WTC11 (cell line): ENCODE measurements at regions not wholly inside any gene's neighbourhood (a gene's known extent, or its start where the extent isn't known, plus 50 kb on each side); places are given as distances from the start of the nearest gene placed in this dataset.

Source experiments
- ATAC-seq: fragments of 200-7000 bp; cut with Tn5 transposase; 2 replicates; pipeline ENCODE4 v1.10.0; 2021; ENCODE audit warnings: mild to moderate bottlenecking, moderate library complexity
- CTCF ChIA-PET: fragments of 300-600 bp; sonication (Branson Sonifier 250); formaldehyde crosslinking; loops from one replicate; lab custom pipeline; 2021; ENCODE audit warnings: antibody characterized with exemption; lab: Charles Lee
- POLR2A ChIA-PET: fragments of 350-600 bp; sonication (Branson Sonifier 250); formaldehyde crosslinking; loops from one replicate; lab custom pipeline; 2021; ENCODE audit warnings: antibody characterized with exemption; lab: Charles Lee
- DNase-seq: peaks from one replicate; pipeline ENCODE4 v3.0.0; 2021; ENCODE audit warnings: low spot score
- H3K27ac Mint-ChIP-seq: 2 replicates; pipeline ENCODE4 v1.8.0; 2021; ENCODE audit warnings: mixed read lengths
- H3K27me3 Mint-ChIP-seq: 2 replicates; pipeline ENCODE4 v1.8.0; 2021; ENCODE audit warnings: low read depth, mild to moderate bottlenecking, moderate library complexity, mixed read lengths
- H3K36me3 Mint-ChIP-seq: 2 replicates; pipeline ENCODE4 v1.8.0; 2021; ENCODE audit warnings: mixed read lengths
- H3K4me1 Mint-ChIP-seq: 2 replicates; pipeline ENCODE4 v1.8.0; 2022; ENCODE audit warnings: mixed read lengths
- H3K4me3 Mint-ChIP-seq: 2 replicates; pipeline ENCODE4 v1.8.0; 2021; ENCODE audit warnings: mild to moderate bottlenecking, moderate library complexity, mixed read lengths
- H3K9me3 Mint-ChIP-seq: 2 replicates; pipeline ENCODE4 v1.8.0; 2021; ENCODE audit warnings: mixed read lengths
- ELF4 ChIP-seq: sonication (generic); formaldehyde crosslinking; IDR thresholded peaks from 2 replicates; pipeline ENCODE4 v1.8.1; 2022; ENCODE audit warnings: low read depth, mild to moderate bottlenecking, moderate library complexity, missing genetic modification reagents
- EMX1 ChIP-seq: fragments of 250-450 bp; sonication (Bioruptor Pico); IDR thresholded peaks from 2 replicates; pipeline ENCODE4 v1.8.0; 2021; ENCODE audit warnings: mild to moderate bottlenecking
- ETV6 ChIP-seq: sonication (generic); formaldehyde crosslinking; IDR thresholded peaks from 2 replicates; pipeline ENCODE4 v1.8.1; 2022; ENCODE audit warnings: mild to moderate bottlenecking, missing genetic modification reagents
- HMGA2 ChIP-seq: fragments of 250-450 bp; sonication (Bioruptor Pico); IDR thresholded peaks from 2 replicates; pipeline ENCODE4 v1.4.0; 2021; ENCODE audit warnings: mild to moderate bottlenecking, moderate library complexity
- JUN ChIP-seq: sonication (generic); formaldehyde crosslinking; IDR thresholded peaks from 2 replicates; pipeline ENCODE4 v1.8.0; 2023; ENCODE audit warnings: mild to moderate bottlenecking, missing genetic modification reagents
- MLX ChIP-seq: sonication (generic); formaldehyde crosslinking; IDR thresholded peaks from 2 replicates; pipeline ENCODE4 v1.8.1; 2023; ENCODE audit warnings: mild to moderate bottlenecking, missing genetic modification reagents, moderate library complexity
- PREB ChIP-seq: sonication (generic); formaldehyde crosslinking; IDR thresholded peaks from 2 replicates; pipeline ENCODE4 v1.8.1; 2022; ENCODE audit warnings: mild to moderate bottlenecking, missing genetic modification reagents, moderate library complexity, borderline replicate concordance
- SMAD3 ChIP-seq: sonication (generic); formaldehyde crosslinking; IDR thresholded peaks from 2 replicates; pipeline ENCODE4 v1.8.0; 2022; ENCODE audit warnings: missing genetic modification reagents, mild to moderate bottlenecking, borderline replicate concordance
- TCF7 ChIP-seq: sonication (generic); formaldehyde crosslinking; IDR thresholded peaks from 2 replicates; pipeline ENCODE4 v1.8.0; 2022; ENCODE audit warnings: mild to moderate bottlenecking, low read depth, missing genetic modification reagents, moderate library complexity
- ZNF138 ChIP-seq: sonication (generic); formaldehyde crosslinking; conservative IDR thresholded peaks from 2 replicates; pipeline ENCODE4 v1.8.1; 2022; ENCODE audit warnings: mild to moderate bottlenecking, moderate library complexity, missing genetic modification reagents
- ZNF317 ChIP-seq: sonication (generic); formaldehyde crosslinking; IDR thresholded peaks from 2 replicates; pipeline ENCODE4 v1.8.1; 2023; ENCODE audit warnings: low read depth, mild to moderate bottlenecking, moderate library complexity, missing genetic modification reagents, borderline replicate concordance
- ZNF423 ChIP-seq: fragments of 250-450 bp; sonication (Bioruptor Pico); IDR thresholded peaks from 2 replicates; pipeline ENCODE4 v2.1.2; 2022; ENCODE audit warnings: mild to moderate bottlenecking, moderate library complexity
- ZNF425 ChIP-seq: fragments of 250-450 bp; sonication (Bioruptor Pico); conservative IDR thresholded peaks from 2 replicates; pipeline ENCODE4 v1.9.0; 2021; ENCODE audit warnings: mild to moderate bottlenecking
- ZNF532 ChIP-seq: fragments of 250-450 bp; sonication (Bioruptor Pico); IDR thresholded peaks from 2 replicates; pipeline ENCODE4 v1.9.0; 2021; ENCODE audit warnings: mild to moderate bottlenecking, borderline replicate concordance
- ZNF671 ChIP-seq: fragments of 250-450 bp; sonication (Bioruptor Pico); IDR thresholded peaks from 2 replicates; pipeline ENCODE4 v1.8.0; 2021; ENCODE audit warnings: mild to moderate bottlenecking
- TF ChIP-seq, protein P1 (sequence below): fragments of 250-450 bp; sonication (Bioruptor Pico); IDR thresholded peaks from 2 replicates; pipeline ENCODE4 v1.8.0; 2021; ENCODE audit warnings: mild to moderate bottlenecking
- TF ChIP-seq, protein P2 (sequence below): sonication (generic); formaldehyde crosslinking; IDR thresholded peaks from 2 replicates; pipeline ENCODE4 v1.8.1; 2023; ENCODE audit warnings: mild to moderate bottlenecking, missing genetic modification reagents, borderline replicate concordance
- TF ChIP-seq, protein P3 (sequence below): sonication (generic); formaldehyde crosslinking; IDR thresholded peaks from 2 replicates; pipeline ENCODE4 v1.8.0; 2022; ENCODE audit warnings: mild to moderate bottlenecking, missing genetic modification reagents

DNA sequence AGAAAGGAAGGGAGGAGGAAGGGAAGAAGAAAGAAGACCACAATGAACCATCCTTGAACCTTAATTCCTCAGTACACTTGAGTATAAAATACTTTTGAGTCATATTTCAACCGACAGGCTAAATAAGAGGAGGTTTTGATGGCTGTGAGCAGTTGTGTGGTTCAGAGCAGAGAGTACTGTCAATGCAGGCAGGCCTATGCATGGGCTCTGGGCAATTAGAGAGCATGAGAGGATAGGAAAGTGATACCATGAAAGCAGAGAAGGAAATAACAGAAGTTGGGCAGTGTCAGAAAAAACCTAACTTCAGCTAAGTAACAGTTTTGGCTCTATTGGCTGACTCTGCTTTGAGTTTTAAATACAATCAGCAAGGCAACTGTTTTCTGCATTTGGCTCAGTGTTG is 123.6 kb upstream of the STK17B start:
- CTCF ChIA-PET, result no interaction called here
- POLR2A ChIA-PET, result no interaction called here
- no peaks in the 10 kb centered on the region for H3K4me1 Mint-ChIP-seq

More for the DNA sequence above, 123.6 kb upstream of the STK17B start:
- no peak overlapping the region for H3K4me3 Mint-ChIP-seq
- H3K36me3 Mint-ChIP-seq, result no peaks in the 10 kb centered on the region
- no peak overlapping the region for H3K27ac Mint-ChIP-seq
- TF ChIP-seq PREB (CRISPR knock-in tag), result no peak
- TF ChIP-seq HMGA2, result no peak
- TF ChIP-seq ZNF425 (CRISPR knock-in tag), result no peak
- TF ChIP-seq SMAD3, result no peak
- TF ChIP-seq, protein P1, sequence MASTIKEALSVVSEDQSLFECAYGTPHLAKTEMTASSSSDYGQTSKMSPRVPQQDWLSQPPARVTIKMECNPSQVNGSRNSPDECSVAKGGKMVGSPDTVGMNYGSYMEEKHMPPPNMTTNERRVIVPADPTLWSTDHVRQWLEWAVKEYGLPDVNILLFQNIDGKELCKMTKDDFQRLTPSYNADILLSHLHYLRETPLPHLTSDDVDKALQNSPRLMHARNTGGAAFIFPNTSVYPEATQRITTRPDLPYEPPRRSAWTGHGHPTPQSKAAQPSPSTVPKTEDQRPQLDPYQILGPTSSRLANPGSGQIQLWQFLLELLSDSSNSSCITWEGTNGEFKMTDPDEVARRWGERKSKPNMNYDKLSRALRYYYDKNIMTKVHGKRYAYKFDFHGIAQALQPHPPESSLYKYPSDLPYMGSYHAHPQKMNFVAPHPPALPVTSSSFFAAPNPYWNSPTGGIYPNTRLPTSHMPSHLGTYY (CRISPR knock-in tag), result no peak
- TF ChIP-seq, protein P2, sequence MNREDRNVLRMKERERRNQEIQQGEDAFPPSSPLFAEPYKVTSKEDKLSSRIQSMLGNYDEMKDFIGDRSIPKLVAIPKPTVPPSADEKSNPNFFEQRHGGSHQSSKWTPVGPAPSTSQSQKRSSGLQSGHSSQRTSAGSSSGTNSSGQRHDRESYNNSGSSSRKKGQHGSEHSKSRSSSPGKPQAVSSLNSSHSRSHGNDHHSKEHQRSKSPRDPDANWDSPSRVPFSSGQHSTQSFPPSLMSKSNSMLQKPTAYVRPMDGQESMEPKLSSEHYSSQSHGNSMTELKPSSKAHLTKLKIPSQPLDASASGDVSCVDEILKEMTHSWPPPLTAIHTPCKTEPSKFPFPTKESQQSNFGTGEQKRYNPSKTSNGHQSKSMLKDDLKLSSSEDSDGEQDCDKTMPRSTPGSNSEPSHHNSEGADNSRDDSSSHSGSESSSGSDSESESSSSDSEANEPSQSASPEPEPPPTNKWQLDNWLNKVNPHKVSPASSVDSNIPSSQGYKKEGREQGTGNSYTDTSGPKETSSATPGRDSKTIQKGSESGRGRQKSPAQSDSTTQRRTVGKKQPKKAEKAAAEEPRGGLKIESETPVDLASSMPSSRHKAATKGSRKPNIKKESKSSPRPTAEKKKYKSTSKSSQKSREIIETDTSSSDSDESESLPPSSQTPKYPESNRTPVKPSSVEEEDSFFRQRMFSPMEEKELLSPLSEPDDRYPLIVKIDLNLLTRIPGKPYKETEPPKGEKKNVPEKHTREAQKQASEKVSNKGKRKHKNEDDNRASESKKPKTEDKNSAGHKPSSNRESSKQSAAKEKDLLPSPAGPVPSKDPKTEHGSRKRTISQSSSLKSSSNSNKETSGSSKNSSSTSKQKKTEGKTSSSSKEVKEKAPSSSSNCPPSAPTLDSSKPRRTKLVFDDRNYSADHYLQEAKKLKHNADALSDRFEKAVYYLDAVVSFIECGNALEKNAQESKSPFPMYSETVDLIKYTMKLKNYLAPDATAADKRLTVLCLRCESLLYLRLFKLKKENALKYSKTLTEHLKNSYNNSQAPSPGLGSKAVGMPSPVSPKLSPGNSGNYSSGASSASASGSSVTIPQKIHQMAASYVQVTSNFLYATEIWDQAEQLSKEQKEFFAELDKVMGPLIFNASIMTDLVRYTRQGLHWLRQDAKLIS (CRISPR knock-in tag), result no peak
- TF ChIP-seq ZNF138 (CRISPR knock-in tag), result no peak
- no peak for TF ChIP-seq JUN (CRISPR knock-in tag)
- TF ChIP-seq ELF4 (CRISPR knock-in tag), result no peak
- no peak for TF ChIP-seq EMX1
- TF ChIP-seq ZNF423, result no peak
- TF ChIP-seq ZNF671 (CRISPR knock-in tag), result no peak
- TF ChIP-seq ZNF532, result no peak
- no peak for TF ChIP-seq MLX (CRISPR knock-in tag)
- TF ChIP-seq TCF7, result no peak
- TF ChIP-seq, protein P3, sequence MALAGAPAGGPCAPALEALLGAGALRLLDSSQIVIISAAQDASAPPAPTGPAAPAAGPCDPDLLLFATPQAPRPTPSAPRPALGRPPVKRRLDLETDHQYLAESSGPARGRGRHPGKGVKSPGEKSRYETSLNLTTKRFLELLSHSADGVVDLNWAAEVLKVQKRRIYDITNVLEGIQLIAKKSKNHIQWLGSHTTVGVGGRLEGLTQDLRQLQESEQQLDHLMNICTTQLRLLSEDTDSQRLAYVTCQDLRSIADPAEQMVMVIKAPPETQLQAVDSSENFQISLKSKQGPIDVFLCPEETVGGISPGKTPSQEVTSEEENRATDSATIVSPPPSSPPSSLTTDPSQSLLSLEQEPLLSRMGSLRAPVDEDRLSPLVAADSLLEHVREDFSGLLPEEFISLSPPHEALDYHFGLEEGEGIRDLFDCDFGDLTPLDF, result no peak
- TF ChIP-seq ETV6 (CRISPR knock-in tag), result no peak
- TF ChIP-seq ZNF317 (CRISPR knock-in tag), result no peak
- H3K27me3 Mint-ChIP-seq, result no peaks in the 10 kb centered on the region
- no peaks in the 10 kb centered on the region for H3K9me3 Mint-ChIP-seq
- DNase-seq (no peak), ATAC-seq (no peak)
